Thyroid gland (tissue), 4 donors: ENCODE measurements at regions not wholly inside any gene's neighbourhood (a gene's known extent, or its start where the extent isn't known, plus 50 kb on each side); places are given as distances from the start of the nearest gene placed in this dataset.

Experiments
- CTCF ChIP-seq, 6 experiments: fragments of 200-600 bp in 3 of 6; fragments of 450-650 bp in 3 of 6; sonication (generic) in 3 of 6; IDR thresholded peaks; one replicate each; pipeline ENCODE4 v1.5.1; 2016 to 2019; ENCODE audit warnings: antibody characterized with exemption in 6 of 6, mild to moderate bottlenecking in 2 of 6, inconsistent platforms in 1 of 6, moderate library complexity in 1 of 6
- POLR2A ChIP-seq, 2 donors: fragments of 450-650 bp; IDR thresholded peaks; one replicate each; pipeline ENCODE4 v1.6.1; 2017; ENCODE audit warnings: antibody characterized with exemption in 2 of 2, mild to moderate bottlenecking in 2 of 2, moderate library complexity in 1 of 2

- peak in 4 of 6 experiments; percentile 21 to 75 (median 44) for TF ChIP-seq CTCF (IDR thresholded peaks at IDR 0.05)
- no peak for TF ChIP-seq POLR2A (IDR thresholded peaks at IDR 0.05)
Observed at GRCh38 chr2:53202063-53202462, 565.5 kb upstream of the CHAC2 start.
